Embryonic facial prominence (tissue), 1 donor: ENCODE measurements at regions not wholly inside any gene's neighbourhood (a gene's known extent, or its start where the extent isn't known, plus 50 kb on each side); places are given as distances from the start of the nearest gene placed in this dataset.

Experiments used
- DNase-seq: peaks from one replicate; pipeline ENCODE4 v3.0.0-alpha.2; 2016; ENCODE audit errors: extremely low spot score

DNA sequence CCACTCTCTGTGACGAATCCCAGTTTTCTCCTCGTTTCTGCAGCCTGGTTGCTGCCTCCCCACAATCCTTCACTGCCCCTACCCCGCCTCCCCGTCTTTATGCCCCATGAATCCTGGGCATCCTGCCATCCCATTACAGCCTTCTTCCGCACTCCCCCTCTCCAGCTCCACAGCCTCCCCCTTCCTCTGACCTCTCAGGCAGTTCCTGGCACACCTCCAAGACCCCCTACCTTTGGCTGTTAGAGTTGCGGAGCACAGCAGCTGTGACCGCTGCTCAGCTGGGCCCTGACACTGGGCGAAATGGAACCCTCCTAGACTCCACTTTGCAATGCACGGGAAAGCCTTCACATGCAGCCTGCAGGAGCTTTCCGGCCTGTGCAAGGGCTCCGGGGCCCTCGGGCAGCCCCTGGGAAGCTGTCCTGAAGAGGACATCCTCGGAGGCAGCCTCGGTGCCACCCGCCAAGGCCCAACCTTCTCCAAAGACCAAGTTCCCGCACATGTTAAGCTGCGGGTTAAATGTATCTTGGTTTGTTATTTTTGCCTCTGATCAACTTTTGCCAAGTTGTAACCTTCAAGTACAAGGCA, 400.7 kb upstream of the MKI67 start:
- DNase-seq = no peak

DNA sequence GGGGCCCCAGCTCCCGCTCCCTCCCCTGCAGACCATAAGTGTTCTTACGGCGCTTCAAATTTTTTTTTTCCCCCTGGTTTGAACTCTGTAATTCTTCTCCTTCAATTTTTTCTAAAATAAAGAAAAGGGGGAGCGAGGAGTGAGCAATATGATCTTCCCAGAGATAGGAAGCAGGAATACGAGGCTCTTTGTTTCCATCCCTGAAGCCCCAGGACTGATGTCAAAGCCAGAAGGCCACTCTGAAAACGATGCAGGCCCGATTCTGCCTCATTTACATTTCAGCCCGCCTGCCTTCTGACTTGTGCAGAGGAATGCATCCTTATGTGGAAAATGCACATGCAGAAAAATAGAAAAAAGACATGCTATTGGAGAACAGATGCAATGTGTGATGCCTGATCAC, 401.5 kb upstream of the MKI67 start:
- DNase-seq = no peak

GRCh38 chr10:128528167-128528566, 401.9 kb upstream of the MKI67 start:
- DNase-seq = no peak

GRCh38 chr10:128528781-128529180, 402.6 kb upstream of the MKI67 start:
- no peak for DNase-seq

DNA sequence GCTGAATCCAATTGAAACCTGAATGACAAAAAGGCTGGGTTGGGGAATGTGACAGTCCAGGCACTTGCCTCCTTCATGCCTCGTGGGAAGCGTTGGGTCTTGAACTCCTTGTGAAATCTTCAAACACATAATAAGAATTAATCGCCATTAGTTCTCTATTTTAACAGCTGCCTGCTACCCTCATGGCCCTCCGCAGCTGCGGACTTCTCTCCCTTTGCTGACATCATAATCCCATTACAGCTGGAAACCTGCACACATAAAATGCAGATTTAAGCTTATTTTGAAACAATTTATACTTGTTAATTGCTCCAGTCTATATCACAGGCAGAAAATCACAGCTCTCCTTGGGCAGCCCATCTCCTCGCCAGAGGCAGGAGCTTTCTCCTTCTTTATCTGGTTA, 403.0 kb upstream of the MKI67 start:
- no peak for DNase-seq

DNA sequence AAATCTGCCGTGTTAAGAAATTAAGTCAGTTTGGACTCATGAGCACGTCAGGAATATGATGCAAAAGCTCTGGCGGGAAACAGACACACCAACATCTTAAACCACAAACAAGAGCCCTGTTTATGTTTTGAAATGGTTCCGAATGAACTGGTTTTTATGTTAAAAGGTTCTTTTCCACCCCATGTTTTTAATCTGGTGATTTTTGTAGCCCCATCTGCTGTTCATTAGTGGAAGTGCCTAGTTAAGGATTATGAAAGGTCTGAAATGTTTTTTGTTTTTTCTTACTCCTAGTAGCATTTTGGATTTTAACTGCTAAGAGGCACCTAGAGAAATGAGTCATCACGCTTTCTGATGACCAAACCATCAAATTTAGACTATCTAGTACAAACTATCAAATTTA, 404.1 kb upstream of the MKI67 start:
- no peak for DNase-seq

- DNase-seq = no peak
Measured at GRCh38 chr10:128530946-128531345, 404.7 kb upstream of the MKI67 start.

DNA sequence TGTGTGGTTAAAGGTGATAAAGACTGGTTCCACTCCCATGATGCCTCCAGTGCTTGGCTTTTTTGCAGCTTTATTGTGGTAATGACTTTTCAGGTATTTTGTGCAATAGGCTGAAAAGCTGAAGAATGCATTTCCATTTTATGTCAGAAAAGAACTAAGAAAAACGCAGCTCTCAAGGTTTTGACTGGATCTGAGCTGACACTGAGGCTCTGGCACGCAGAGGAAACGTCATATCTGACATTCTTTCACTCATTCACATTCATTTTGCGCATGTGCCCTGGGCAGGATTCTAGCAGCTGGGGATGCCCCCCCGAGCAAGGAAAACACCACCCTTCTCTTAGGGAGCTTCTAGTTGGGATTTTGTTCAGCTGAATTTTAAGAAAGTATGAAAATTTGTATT, 408.5 kb upstream of the MKI67 start:
- no peak for DNase-seq

DNA sequence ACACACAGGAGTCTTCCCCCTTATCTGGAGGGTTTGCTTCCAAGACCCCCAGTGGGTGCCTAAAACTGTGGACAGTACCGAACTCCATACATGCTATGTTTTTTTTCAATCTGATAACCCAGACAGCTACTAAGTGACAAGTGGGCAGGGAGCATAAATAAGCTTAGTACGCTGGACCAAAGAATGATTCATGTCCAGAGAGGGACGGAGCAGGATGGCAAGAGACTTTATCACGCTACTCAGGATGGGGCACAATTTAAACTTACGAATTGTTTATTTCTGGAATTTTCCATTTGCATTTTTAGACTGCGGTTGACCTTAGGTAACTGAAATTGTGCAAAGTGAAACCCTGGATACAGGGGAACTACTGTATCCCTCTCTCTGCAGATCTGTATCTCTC, 410.0 kb upstream of the MKI67 start:
- no peak for DNase-seq

GRCh38 chr10:128537834-128538330, 411.7 kb upstream of the MKI67 start:
- DNase-seq = no peak

DNA sequence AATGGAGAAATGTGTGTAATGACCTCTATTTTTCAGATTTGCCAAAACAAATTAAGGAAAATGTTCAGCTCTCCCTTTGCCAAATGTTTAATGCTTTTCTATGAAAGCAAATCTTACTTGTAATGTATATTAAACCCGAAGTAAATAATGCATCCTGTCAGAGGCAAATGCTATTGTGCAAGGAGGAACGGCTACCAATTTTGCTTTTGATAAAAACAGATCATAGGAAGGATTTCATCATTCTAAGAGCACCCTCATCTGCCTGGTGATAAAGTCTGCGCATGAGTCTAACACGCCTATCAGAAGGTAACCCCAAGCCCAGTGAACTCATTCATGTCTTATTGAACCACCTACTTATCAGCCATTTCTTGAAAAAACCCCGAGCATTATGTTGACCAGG, 412.4 kb upstream of the MKI67 start:
- DNase-seq = no peak

GRCh38 chr10:128539510-128540127, 413.4 kb upstream of the MKI67 start:
- DNase-seq = no peak

GRCh38 chr10:128540128-128540762, 414.0 kb upstream of the MKI67 start:
- DNase-seq = no peak

GRCh38 chr10:128540781-128541761, 414.8 kb upstream of the MKI67 start:
- peak; percentile 59 for DNase-seq

- no peak for DNase-seq
Measured at GRCh38 chr10:128541926-128542475, 415.8 kb upstream of the MKI67 start.

DNA sequence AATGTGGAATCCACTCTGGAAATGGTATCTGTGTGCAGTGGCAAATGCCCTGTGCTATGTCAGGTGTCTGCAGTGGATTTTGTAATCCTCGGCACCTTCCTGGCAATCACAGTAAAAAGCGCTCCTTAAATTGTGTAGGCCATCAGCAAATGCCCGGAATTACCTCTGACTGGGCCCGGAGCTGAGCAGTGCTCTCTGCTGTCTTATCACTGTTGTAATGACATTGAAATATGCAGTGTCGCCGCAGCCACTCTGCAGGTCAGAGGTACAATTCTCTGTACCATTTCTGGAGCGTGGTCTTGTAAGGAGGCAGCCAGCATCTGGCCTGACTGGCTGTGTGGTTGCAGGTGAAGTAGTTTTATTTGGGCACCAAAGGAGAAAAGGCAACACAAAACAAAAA, 416.4 kb upstream of the MKI67 start:
- DNase-seq = no peak

DNA sequence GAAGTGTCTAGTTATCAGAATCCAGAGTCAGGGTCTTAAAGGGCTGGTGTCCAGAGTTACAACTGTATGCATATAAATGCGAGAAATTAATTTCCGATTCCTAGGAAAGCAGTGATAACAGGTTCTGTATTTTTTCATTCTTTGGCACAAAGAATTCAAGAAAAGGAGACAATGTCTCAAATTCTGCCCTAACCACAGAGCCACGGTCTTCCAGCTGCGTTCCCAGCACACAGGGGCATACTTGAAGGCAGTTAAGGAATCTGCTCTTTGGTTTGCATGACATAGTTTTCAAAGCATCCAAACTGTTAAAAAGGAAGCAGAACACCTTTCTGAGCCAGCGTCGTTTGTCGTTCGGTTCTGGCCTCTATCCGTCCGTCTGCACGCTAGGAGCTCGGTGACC, 416.9 kb upstream of the MKI67 start:
- DNase-seq = no peak

DNA sequence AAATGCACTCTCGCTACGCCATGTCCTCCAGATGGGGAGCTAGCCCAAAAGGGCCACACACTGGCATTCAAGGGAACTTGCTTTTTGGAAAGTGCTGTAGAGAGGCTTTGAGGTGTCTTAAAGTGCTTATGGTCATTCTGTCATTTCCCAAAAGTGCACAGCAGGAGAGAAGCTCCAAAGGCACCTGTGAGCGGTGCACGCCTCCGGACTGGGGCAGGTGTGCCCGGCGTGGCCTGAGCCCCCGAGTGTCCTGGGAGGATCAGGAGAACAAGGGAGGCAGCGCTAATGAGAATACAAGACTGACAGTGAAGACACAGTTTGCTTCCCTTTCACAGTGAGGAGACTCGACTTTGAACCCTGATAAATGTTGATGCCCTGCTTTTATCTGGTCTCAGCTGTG, 419.0 kb upstream of the MKI67 start:
- DNase-seq = no peak

GRCh38 chr10:128546651-128547165, 420.5 kb upstream of the MKI67 start:
- DNase-seq = no peak

DNA sequence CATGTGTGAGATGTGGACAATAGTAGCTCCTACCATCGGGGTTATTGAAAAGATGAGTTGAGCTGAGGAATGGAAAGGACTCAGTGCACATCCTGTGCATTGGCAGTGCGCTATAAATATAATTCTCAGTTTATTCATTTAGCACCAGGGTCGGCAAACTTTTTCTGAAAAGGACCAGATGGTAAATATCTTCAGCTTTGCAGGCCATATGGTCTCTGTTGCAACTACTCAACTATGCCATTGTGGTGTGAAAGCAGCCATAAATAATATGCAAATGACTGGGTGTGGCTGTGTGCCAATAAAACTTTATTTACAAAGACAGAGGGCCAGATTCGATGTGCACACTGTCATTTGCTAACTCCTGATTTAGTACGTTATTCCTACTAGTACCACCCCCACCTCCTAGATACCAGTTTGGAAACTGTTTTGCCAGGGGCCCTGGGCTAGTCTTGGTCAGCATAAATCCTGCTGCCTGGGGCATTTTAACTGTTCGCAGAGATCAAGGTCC, 422.9 kb upstream of the MKI67 start:
- DNase-seq = no peak

- no peak for DNase-seq
Measured at GRCh38 chr10:128550045-128550444, 423.8 kb upstream of the MKI67 start.
